ENCODE measurements at regions not wholly inside any gene's neighbourhood (a gene's known extent, or its start where the extent isn't known, plus 50 kb on each side); places are given as distances from the start of the nearest gene placed in this dataset.
"Not testable (repeated sequence)": the region's sequence is repeated elsewhere in the genome, so short reads cannot be mapped to it uniquely, and the experiment has no call there.

DNA sequence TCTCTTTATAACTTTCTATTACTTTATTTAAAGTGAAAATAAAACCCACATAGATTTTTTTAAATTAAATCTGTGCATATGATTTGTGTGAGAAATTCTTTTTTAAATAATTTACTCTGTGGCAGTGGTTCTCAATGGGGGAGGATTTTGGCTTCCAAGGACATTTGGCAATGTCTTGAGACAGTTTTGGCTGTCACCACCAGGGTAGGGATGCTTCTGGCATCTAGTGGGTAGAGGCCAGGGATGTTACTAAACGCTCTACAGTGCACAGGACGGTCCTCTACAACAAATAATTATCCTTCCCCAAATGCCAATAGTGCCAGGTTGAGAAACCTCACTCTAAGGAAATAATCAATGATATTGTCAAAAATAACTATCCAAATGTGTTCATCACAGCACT, 177.9 kb upstream of the CCNG1 start:
- no peak overlapping the region for H3K27ac ChIP-seq (ENCODE audit: low read depth, low read length)
- ChIA-PET CTCF (no interaction called here), POLR2A (no interaction called here)
- no peaks in the 10 kb centered on the region; the same call in 1 of the 2 replicates for H3K9me3 ChIP-seq (ENCODE audit: control insufficient read depth, insufficient read depth, low read length)
- DNase-seq (ENCODE audit: low read depth, low spot score), result no peak
- no peaks in the 10 kb centered on the region for H3K27me3 ChIP-seq (ENCODE audit: control insufficient read depth, insufficient read depth, low read length)
- TF ChIP-seq, protein P1, sequence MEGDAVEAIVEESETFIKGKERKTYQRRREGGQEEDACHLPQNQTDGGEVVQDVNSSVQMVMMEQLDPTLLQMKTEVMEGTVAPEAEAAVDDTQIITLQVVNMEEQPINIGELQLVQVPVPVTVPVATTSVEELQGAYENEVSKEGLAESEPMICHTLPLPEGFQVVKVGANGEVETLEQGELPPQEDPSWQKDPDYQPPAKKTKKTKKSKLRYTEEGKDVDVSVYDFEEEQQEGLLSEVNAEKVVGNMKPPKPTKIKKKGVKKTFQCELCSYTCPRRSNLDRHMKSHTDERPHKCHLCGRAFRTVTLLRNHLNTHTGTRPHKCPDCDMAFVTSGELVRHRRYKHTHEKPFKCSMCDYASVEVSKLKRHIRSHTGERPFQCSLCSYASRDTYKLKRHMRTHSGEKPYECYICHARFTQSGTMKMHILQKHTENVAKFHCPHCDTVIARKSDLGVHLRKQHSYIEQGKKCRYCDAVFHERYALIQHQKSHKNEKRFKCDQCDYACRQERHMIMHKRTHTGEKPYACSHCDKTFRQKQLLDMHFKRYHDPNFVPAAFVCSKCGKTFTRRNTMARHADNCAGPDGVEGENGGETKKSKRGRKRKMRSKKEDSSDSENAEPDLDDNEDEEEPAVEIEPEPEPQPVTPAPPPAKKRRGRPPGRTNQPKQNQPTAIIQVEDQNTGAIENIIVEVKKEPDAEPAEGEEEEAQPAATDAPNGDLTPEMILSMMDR (IDR thresholded peaks at IDR 0.05; ENCODE audit: low read depth, low read length), result no peak
- H3K4me3 ChIP-seq (ENCODE audit: low read depth, low read length), result no peak overlapping the region

DNA sequence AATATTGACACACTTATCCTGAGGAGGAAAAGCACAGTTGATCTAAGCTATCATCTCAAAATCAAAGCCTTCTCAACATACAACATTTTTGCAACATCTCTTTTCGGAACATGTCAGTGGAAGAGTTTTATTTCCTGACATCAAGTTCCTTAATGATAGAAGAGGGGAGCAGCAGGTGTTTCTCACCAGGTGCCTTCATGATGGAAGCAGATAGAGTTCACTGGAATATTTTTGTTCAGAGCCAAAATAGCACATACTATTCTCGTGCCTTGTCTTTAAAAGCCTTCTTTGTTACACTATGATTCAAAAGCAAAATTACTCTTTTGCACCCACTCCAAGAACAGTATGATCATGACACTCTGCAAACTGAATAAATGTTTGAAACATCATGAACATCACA, 176.9 kb upstream of the CCNG1 start:
- no peaks in the 10 kb centered on the region for H3K27me3 ChIP-seq (ENCODE audit: control insufficient read depth, insufficient read depth, low read length)
- DNase-seq (ENCODE audit: low read depth, low spot score), result no peak
- TF ChIP-seq, protein P1 (IDR thresholded peaks at IDR 0.05; ENCODE audit: low read depth, low read length), result no peak
- H3K4me3 ChIP-seq (ENCODE audit: low read depth, low read length), result no peak overlapping the region
- ChIA-PET POLR2A (no interaction called here), CTCF (no interaction called here)
- H3K9me3 ChIP-seq (ENCODE audit: control insufficient read depth, insufficient read depth, low read length), result no peaks in the 10 kb centered on the region; the same call in 1 of the 2 replicates
- H3K27ac ChIP-seq (ENCODE audit: low read depth, low read length), result no peak overlapping the region

DNA sequence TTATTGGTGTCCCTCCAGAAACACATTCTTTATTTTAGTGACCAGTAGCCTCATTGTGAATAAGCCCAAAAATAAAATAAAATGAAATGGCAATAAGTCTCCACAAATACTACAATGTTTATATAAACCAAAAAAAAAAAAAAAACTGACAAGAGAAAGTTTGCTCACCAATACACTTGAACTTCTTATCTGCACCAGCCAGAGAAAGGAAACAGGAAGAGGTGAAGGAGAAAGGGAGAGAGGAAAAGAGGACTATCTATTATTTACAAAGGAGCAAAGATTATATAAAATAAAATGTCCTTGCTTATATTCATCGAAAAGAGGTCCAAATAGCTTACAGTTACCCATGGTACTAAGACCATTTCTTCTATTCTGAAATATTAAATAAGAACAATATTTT, 176.4 kb upstream of the CCNG1 start:
- H3K4me3 ChIP-seq (ENCODE audit: low read depth, low read length), result no peak overlapping the region
- ChIA-PET CTCF (no interaction called here), POLR2A (no interaction called here)
- H3K27ac ChIP-seq (ENCODE audit: low read depth, low read length), result no peak overlapping the region
- H3K9me3 ChIP-seq (ENCODE audit: control insufficient read depth, insufficient read depth, low read length), result no peaks in the 10 kb centered on the region; the same call in 1 of the 2 replicates
- no peaks in the 10 kb centered on the region for H3K27me3 ChIP-seq (ENCODE audit: control insufficient read depth, insufficient read depth, low read length)
- no peak for DNase-seq (ENCODE audit: low read depth, low spot score)
- TF ChIP-seq, protein P1 (IDR thresholded peaks at IDR 0.05; ENCODE audit: low read depth, low read length), result no peak

DNA sequence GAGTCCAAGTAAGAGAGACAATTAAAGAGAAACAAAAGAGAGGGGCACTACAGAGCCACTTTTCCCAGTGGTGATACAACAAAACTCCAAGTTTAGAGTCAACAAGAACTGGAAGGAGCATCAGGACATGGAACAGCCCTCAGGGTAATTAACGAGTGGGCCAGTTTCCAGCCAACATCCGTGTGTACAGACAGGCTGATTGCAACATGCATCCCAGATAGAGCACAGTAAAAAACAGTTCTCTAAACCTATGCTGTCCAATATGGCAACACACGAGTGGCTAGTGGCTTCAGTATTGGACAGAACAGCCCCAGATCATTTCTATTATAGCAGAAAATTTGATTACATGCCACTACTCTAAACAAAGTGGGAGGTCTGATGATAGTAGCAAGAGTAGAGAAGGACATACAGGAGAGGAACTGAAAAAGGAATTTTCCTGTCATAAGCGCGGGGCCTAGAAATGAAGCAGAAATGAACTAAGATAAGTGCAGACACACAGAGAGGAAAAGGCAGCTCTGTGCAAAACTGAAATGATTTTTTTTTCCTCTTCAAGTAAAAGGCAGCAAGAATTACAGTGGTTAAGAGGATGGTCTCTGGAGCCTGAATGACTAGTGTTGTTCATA, 175.6 kb upstream of the CCNG1 start:
- Histone ChIP-seq H3K4me3 (ENCODE audit: low read depth, low read length) (no peak overlapping the region), H3K27me3 (ENCODE audit: control insufficient read depth, insufficient read depth, low read length) (no peaks in the 10 kb centered on the region), H3K27ac (ENCODE audit: low read depth, low read length) (no peak overlapping the region), H3K9me3 (ENCODE audit: control insufficient read depth, insufficient read depth, low read length) (no peaks in the 10 kb centered on the region; the same call in 1 of the 2 replicates)
- ChIA-PET POLR2A (no interaction called here), CTCF (no interaction called here)
- DNase-seq (ENCODE audit: low read depth, low spot score), result no peak
- TF ChIP-seq, protein P1 (IDR thresholded peaks at IDR 0.05; ENCODE audit: low read depth, low read length), result no peak

DNA sequence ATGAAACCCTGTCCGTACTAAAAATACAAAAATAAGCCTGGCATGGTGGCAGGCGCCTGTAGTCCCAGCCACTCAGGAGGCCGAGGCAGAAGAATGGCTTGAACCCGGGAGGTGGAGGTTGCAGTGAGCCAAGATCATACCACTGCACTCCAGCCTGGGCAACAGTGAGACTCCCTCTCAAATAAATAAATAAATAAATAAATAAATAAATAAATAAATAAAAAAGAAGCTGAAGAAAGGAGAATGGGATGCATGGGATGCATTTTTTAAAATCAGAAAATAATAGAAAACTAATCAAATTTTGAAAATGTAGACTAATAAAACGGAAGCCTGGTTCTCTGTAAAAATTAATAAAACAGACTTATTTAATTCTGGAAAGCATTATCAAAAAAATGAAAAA, 171.1 kb upstream of the CCNG1 start:
- H3K4me3 ChIP-seq (ENCODE audit: low read depth, low read length); POLR2A ChIA-PET; H3K9me3 ChIP-seq (ENCODE audit: control insufficient read depth, insufficient read depth, low read length); CTCF ChIA-PET; DNase-seq (ENCODE audit: low read depth, low spot score); H3K27ac ChIP-seq (ENCODE audit: low read depth, low read length); H3K27me3 ChIP-seq (ENCODE audit: control insufficient read depth, insufficient read depth, low read length): not testable (repeated sequence)

DNA sequence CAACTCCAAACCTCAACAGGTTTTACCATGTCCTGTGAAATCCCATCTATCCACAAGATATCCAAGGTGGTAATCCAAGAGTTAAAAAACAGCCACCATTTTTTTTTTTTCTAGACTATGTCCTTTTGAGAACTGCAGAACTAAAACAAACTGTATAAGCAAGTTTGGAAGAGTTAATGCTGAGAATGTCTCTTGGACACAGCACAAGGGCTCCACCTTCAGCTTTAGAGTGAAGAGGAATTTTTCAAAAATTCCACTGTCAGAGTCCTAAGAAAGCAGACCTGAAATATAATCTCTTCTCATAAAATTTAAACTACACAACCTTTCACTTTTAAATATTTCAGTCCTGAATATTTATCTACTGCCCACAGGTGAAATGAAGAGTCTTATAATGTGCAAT, 167.8 kb upstream of the CCNG1 start:
- ChIA-PET CTCF (no interaction called here), POLR2A (no interaction called here)
- H3K9me3 ChIP-seq (ENCODE audit: control insufficient read depth, insufficient read depth, low read length), result peaks cover 2% of the 10 kb centered on the region; the same call in 1 of the 2 replicates
- TF ChIP-seq, protein P1 (IDR thresholded peaks at IDR 0.05; ENCODE audit: low read depth, low read length), result no peak
- no peaks in the 10 kb centered on the region for H3K27me3 ChIP-seq (ENCODE audit: control insufficient read depth, insufficient read depth, low read length)
- DNase-seq (ENCODE audit: low read depth, low spot score), result no peak
- H3K27ac ChIP-seq (ENCODE audit: low read depth, low read length), result no peak overlapping the region
- H3K4me3 ChIP-seq (ENCODE audit: low read depth, low read length), result no peak overlapping the region
